Thyroid gland (tissue), 4 donors: ENCODE measurements at regions not wholly inside any gene's neighbourhood (a gene's known extent, or its start where the extent isn't known, plus 50 kb on each side); places are given as distances from the start of the nearest gene placed in this dataset.

Experiments
- CTCF ChIP-seq, 6 experiments: fragments of 200-600 bp in 3 of 6; fragments of 450-650 bp in 3 of 6; sonication (generic) in 3 of 6; IDR thresholded peaks; one replicate each; pipeline ENCODE4 v1.5.1; 2016 to 2019; ENCODE audit warnings: antibody characterized with exemption in 6 of 6, mild to moderate bottlenecking in 2 of 6, inconsistent platforms in 1 of 6, moderate library complexity in 1 of 6
- POLR2A ChIP-seq, 2 donors: fragments of 450-650 bp; IDR thresholded peaks; one replicate each; pipeline ENCODE4 v1.6.1; 2017; ENCODE audit warnings: antibody characterized with exemption in 2 of 2, mild to moderate bottlenecking in 2 of 2, moderate library complexity in 1 of 2

GRCh38 chr5:60402161-60402785 is 297.7 kb downstream of the DEPDC1B start:
- no peak for TF ChIP-seq CTCF (IDR thresholded peaks at IDR 0.05)
- no peak for TF ChIP-seq POLR2A (IDR thresholded peaks at IDR 0.05)
